Retinal pigment epithelial cell (primary cell): ENCODE measurements at regions not wholly inside any gene's neighbourhood (a gene's known extent, or its start where the extent isn't known, plus 50 kb on each side); places are given as distances from the start of the nearest gene placed in this dataset.
"Not testable (repeated sequence)": the region's sequence is repeated elsewhere in the genome, so short reads cannot be mapped to it uniquely, and the experiment has no call there.

ENCODE experiments used
- DNase-seq: peaks from one replicate; pipeline ENCODE4 v3.0.0-alpha.2; 2010; ENCODE audit warnings: low read depth
- H3K4me3 ChIP-seq: 2 replicates; pipeline ENCODE4 v1.5.1; 2011; ENCODE audit warnings: mild to moderate bottlenecking, low read length, control low read depth, moderate library complexity

DNA sequence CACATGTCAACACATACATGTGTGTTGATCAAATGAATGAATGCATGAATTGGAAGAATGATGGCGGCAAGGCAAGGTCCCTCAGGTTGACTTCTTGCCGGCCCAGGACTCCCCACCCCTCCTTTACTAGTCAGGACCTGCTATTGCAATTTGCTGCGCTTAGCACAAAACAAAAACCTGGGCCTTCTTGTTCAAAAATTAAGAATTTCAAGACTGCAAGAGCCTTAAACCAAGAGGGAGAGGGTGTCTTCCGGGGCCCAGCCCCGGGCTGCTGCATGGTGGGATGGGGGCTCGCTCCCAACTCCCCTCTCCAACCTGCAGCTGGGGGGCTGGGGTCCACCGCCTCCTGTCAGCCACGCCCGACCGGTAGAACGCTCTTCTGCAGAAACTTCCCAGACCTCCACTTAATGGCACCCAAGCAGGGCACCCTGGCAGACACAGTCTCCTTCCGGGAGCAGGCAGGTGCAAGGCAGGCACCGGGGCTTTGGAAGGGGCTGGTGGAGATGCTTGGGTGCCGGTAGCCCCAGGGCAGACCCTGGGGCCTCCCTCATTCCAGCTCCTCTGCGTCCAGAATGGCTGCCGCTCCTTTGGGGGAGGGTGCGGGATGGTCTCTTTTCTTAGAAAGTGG is 2896.5 kb downstream of the RPIA start:
- not testable (repeated sequence) for DNase-seq, H3K4me3 ChIP-seq

GRCh38 chr2:91588782-91589223 is 2897.3 kb downstream of the RPIA start:
- not testable (repeated sequence) for H3K4me3 ChIP-seq, DNase-seq

DNA sequence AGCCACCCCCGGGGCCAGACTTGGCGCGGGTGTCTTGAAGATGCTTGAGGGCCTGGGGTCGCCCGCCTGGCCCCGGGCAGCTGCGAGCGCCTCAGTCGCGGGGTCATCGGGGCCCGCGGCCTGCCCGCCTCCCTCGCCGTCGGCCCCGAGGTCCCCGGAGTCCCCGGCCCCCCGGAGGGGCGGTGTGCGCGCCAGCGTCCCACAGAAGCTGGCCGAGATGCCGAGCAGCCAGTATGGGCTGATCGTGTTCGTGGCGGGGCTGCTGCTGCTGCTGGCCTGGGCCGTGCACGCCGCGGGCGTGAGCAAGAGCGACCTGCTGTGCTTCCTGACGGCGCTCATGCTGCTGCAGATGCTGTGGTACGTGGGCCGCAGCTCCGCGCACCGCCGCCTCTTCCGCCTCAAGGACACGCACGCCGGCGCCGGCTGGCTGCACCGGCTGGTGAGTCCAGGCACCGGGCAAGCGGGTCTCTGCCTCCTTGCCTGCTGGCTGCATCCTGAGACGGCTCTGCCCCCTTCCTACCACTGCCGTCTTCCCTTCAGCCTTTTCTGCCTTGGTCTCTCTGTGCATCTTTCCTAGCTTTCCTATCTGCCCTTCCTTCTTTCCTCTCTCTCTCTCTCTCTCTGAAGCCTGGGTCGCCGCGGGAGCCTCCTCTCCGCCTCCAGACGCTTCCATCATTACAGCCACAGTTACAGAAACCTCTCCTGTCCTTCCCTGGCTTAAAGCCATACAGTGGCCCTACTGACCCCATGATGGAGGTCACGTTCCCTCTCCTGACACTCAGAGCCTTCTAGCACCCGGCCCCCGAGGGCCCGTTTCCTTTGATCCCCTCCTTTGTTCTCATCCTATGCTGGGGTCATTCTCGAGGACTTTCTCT is 2898.2 kb downstream of the RPIA start:
- not testable (repeated sequence) for DNase-seq, H3K4me3 ChIP-seq

DNA sequence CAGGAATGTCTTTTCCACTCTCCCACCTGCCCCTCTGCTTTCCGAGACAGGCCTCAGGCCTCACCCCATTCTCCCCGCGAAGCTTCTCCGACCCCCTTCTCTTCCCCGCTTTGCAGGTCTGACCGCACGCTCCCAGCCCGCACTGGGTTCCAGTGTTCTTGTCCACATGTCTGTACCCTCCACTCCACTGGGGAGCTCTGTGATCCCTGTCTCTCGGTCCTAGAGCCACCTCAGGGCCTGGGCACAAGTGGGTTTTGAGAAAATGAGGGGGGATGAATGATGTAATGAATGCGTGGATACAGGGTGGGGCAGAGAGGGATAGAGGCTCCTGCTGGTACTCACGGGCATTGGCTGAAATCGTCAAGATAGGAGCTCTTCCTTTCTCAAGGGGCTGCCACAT is 2898.9 kb downstream of the RPIA start:
- DNase-seq, result not testable (repeated sequence)

DNA sequence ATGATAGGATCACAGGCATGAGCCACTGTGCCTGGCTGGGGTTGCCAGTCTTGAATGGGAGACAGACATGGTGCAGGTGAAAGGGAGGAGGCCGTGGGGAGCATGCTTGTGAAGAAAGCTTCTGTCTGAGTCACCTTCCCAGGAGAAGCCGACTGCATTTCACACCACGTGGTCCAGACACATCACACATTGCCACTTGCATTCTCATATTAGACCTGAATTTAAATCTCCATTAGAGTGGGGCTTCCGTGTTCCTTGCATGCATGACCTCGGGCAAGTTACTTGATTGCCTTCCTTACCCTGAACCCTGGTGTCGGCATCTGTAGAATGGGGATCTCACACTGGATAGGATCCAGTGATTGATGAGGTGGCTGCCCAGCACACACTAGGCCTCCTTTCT is 2899.6 kb downstream of the RPIA start:
- not testable (repeated sequence) for DNase-seq, H3K4me3 ChIP-seq

More for the DNA sequence above, 2898.9 kb downstream of the RPIA start:
- not testable (repeated sequence) for H3K4me3 ChIP-seq

- H3K4me3 ChIP-seq, DNase-seq: not testable (repeated sequence)
Observed at GRCh38 chr2:91597436-91597835, 2906.0 kb downstream of the RPIA start.

GRCh38 chr2:91598519-91598918 is 2907.0 kb downstream of the RPIA start:
- peak; percentile 1 for DNase-seq
- H3K4me3 ChIP-seq, result not testable (repeated sequence)

GRCh38 chr2:91599000-91599399 is 2907.5 kb downstream of the RPIA start:
- H3K4me3 ChIP-seq, result not testable (repeated sequence)
- DNase-seq, result peak; percentile 5

DNA sequence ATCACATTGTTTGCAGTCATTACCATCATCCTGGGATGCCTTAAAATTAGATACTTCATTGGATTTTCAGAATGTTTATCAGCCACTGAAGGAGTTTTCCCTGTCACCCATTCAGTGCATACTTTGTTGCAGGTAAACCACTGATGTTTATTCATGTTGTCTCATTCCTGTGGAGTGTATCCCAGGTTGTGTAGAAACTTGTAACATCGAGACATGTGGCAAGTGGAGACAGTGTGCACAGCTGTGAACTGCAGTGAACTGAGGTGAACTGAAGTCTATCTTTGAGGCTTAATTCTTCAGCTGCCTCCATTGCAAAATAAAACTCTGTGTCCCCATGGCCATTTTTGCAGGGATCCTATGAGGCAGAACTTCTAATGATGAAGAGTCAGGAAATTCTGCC is 2911.4 kb downstream of the RPIA start:
- not testable (repeated sequence) for DNase-seq, H3K4me3 ChIP-seq

- not testable (repeated sequence) for DNase-seq, H3K4me3 ChIP-seq
Observed at GRCh38 chr2:91603996-91604395, 2912.5 kb downstream of the RPIA start.

DNA sequence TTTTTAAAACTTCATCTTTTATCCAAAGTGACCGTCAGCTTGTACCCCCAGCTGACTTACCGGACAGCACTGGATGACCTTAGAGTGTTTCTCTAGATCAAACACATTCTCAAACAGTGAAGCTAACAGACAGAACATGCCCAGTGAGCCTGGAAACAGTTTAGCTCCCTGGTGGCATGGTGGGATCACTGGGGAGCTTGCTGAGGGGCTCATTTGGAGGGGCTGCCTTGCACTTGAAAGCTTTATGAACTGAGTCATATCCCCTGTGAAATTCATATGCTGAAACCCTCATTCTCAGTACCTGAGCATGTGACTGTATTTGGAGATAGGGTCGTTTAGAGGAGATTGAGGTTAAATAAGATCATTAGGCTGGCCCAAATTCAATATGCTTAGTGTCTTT is 2913.2 kb downstream of the RPIA start:
- H3K4me3 ChIP-seq, DNase-seq: not testable (repeated sequence)

DNA sequence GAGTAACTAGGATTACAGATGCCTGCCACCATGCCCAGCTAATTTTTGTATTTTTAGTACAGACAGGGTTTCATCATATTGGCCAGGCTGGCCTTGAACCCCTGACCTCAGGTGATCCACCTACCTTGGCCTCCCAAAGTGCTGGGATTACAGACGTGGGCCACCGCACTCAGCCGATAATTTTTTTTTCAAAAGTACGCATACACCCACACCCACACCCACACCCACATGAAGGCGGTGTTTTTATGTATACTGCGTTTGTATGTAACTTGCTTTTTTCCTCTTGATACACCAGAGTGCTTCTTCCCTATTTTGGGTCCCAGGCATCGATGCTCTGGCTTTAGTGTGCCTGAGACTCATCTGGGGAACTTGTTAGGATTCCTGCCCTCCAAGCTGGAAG is 2932.3 kb downstream of the RPIA start:
- DNase-seq, H3K4me3 ChIP-seq: not testable (repeated sequence)

- DNase-seq, result not testable (repeated sequence)
Observed at GRCh38 chr2:91628471-91628870, 2937.0 kb downstream of the RPIA start.

DNA sequence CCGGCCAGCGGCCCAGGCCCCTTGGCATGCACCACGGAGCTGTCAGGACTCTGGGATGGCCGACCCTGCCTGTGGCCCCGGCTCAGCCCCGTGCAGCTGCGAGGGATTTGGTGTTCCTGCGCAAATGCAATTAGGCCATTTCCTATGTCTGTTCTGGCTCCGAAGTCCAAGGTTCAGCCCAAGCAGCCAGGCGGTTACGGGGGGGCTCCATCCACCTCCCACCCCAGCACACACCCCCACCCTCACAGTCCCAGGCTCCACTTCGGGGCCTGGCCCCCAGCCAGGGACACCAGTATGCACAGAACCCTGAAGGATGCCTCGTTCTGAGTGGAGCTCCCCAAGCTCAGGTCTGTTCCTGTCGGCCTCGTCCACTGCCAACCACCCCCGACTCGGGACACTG is 2965.7 kb downstream of the RPIA start:
- not testable (repeated sequence) for DNase-seq, H3K4me3 ChIP-seq

More at GRCh38 chr2:91628471-91628870, 2937.0 kb downstream of the RPIA start:
- not testable (repeated sequence) for H3K4me3 ChIP-seq

DNA sequence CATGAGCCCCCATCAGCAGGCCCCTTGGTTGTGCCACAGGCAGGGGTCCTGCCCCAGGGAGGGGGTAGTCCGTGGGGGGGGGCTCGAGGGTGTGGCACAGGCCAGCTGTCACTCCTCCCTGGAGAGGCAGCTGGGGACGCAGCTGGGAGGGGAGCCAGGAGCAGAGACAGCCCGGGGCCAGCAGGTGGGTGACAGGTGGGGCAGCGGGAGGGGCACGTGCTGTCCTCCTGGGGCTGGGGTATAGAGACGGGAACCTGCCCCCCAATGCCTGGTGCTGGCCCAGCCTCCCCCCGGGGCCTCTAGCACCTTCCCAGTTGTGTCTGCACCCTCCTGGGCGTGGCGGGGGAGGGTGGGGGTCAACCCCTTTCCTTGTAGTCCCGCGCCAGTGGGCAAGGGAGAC is 2966.9 kb downstream of the RPIA start:
- H3K4me3 ChIP-seq, result not testable (repeated sequence)

GRCh38 chr2:91659189-91659916 is 2967.9 kb downstream of the RPIA start:
- DNase-seq, result not testable (repeated sequence)
- H3K4me3 ChIP-seq, result peak overlapping the region; percentile 40

More for the DNA sequence above, 2966.9 kb downstream of the RPIA start:
- not testable (repeated sequence) for DNase-seq

DNA sequence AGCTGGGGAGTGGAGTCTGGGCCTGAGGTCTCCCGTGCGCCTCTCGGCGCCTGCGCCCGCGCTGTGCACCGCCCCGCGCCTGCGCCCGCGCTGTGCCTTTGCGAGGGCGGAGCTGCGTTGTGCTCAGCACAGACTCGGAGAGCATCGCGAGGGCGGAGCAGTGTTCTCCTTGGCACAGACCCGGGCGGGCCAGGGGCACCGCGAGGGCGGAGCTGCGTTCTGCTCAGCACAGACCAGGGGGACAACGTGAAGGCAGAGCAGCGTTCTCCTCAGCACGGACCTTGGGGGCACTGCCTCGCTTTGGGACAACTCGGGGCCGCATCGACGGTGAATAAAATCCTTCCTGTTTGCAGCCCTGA is 2968.4 kb downstream of the RPIA start:
- DNase-seq, result peak; percentile 17
- H3K4me3 ChIP-seq, result peak overlapping the region; percentile 47

- not testable (repeated sequence) for DNase-seq, H3K4me3 ChIP-seq
Observed at GRCh38 chr2:91667341-91667740, 2975.9 kb downstream of the RPIA start.

DNA sequence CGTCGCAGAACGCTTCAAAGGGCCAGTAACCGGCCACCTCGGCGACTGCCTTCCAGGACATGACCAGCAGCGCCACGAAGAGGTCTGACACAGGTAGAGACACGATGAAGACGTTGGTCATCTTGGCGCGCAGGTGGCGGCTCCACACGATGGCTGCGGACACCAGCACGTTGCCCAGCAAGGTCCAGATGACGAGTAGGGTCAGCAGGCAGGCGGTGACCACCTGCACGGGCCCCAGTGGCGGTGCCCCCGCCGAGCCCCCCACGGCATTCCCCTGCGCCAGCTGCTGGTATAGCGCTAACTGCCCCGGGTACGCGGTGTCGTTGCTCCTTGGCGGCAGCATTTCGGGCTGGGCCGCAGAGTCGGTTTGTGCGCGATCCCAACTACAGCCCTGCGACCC is 2994.1 kb downstream of the RPIA start:
- H3K4me3 ChIP-seq, DNase-seq: not testable (repeated sequence)

DNA sequence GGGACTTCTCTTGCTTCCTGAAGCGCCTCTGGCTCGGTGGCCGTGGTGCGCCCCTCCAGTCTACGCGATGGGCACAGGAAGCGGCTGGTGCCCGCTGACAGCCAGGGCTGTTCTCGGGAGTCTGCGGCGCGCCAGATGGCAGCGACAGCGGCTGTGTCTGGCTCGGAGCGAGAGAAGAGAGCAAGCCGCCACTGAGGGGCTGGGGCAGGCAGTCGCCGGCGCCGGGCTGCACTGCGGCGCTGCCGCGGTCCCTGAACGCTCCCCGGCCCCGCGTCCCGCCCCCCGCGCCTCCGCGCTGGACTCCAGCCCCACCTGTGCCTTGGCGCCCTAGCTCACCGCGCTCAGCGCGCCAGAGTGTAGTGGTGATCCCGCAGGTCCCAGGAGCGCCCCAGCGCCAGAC is 2994.6 kb downstream of the RPIA start:
- DNase-seq, H3K4me3 ChIP-seq: not testable (repeated sequence)
